Putamen (tissue), 1 donor: ENCODE measurements at regions not wholly inside any gene's neighbourhood (a gene's known extent, or its start where the extent isn't known, plus 50 kb on each side); places are given as distances from the start of the nearest gene placed in this dataset.
"Not testable (repeated sequence)": the region's sequence is repeated elsewhere in the genome, so short reads cannot be mapped to it uniquely, and the experiment has no call there.

Experiments
- DNase-seq: peaks from one replicate; pipeline ENCODE4 v3.0.0-alpha.2; 2016; ENCODE audit warnings: low spot score

- no peak for DNase-seq
These were observed 345.3 kb upstream of the NCAM1 start for GRCh38 chr11:112615891-112616290.

- DNase-seq = no peak
These were observed 344.7 kb upstream of the NCAM1 start for GRCh38 chr11:112616327-112617097.

GRCh38 chr11:112617098-112617425 is 344.2 kb upstream of the NCAM1 start:
- DNase-seq = no peak

- no peak for DNase-seq
These were observed 343.0 kb upstream of the NCAM1 start for GRCh38 chr11:112617977-112618826.

GRCh38 chr11:112619106-112619505 is 342.1 kb upstream of the NCAM1 start:
- no peak for DNase-seq

- DNase-seq = no peak
These were observed 340.4 kb upstream of the NCAM1 start for GRCh38 chr11:112620621-112621394.

GRCh38 chr11:112623057-112623456 is 338.2 kb upstream of the NCAM1 start:
- no peak for DNase-seq

- DNase-seq = no peak
These were observed 336.8 kb upstream of the NCAM1 start for GRCh38 chr11:112624431-112624830.

GRCh38 chr11:112624971-112625370 is 336.2 kb upstream of the NCAM1 start:
- DNase-seq = not testable (repeated sequence)

GRCh38 chr11:112625814-112626213 is 335.4 kb upstream of the NCAM1 start:
- no peak for DNase-seq

- DNase-seq = no peak
These were observed 334.5 kb upstream of the NCAM1 start for GRCh38 chr11:112626731-112627130.

GRCh38 chr11:112627588-112628045 is 333.6 kb upstream of the NCAM1 start:
- DNase-seq = no peak

GRCh38 chr11:112628676-112629075 is 332.5 kb upstream of the NCAM1 start:
- no peak for DNase-seq

- DNase-seq = no peak
These were observed 330.7 kb upstream of the NCAM1 start for GRCh38 chr11:112630496-112630895.

- DNase-seq = no peak
These were observed 329.9 kb upstream of the NCAM1 start for GRCh38 chr11:112631333-112631732.

GRCh38 chr11:112632866-112633505 is 328.2 kb upstream of the NCAM1 start:
- DNase-seq = no peak

GRCh38 chr11:112634551-112634950 is 326.7 kb upstream of the NCAM1 start:
- DNase-seq = no peak

- DNase-seq = no peak
These were observed 326.1 kb upstream of the NCAM1 start for GRCh38 chr11:112634995-112635737.

GRCh38 chr11:112637076-112637475 is 324.1 kb upstream of the NCAM1 start:
- peak; percentile 98 for DNase-seq

GRCh38 chr11:112637876-112638275 is 323.3 kb upstream of the NCAM1 start:
- no peak for DNase-seq

- DNase-seq = no peak
These were observed 321.8 kb upstream of the NCAM1 start for GRCh38 chr11:112639469-112639868.
